Activated CD8-positive, alpha-beta memory T cell treated with anti-CD3 and anti-CD28 coated beads, Interleukin-2, amount 50 U/mL, for 1 hour (primary cell): ENCODE measurements at regions not wholly inside any gene's neighbourhood (a gene's known extent, or its start where the extent isn't known, plus 50 kb on each side); places are given as distances from the start of the nearest gene placed in this dataset.

Source experiments
- DNase-seq: peaks from one replicate; pipeline ENCODE4 v3.0.0-alpha.2; 2020; ENCODE audit errors: extremely low read depth

DNA sequence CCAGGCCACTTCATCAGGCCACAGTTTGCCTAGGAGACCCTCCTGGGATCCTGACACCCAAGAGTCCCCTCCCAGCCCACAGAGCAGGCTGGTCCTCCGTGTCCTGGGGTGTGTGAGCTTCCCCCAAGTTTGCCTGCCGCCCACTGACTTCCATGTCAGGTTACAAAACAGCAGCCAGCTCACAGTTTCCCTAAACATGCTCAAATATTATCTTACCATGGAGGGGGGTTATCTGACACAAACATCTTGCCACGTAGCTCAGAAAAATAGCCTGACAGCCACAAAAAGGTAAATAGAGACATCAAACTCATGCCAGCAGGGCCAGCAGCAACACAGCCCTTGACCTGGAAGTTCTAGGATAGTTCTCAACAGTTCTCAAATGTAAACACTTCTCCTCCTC, 346.5 kb downstream of the TNS1 start:
- DNase-seq: no peak

DNA sequence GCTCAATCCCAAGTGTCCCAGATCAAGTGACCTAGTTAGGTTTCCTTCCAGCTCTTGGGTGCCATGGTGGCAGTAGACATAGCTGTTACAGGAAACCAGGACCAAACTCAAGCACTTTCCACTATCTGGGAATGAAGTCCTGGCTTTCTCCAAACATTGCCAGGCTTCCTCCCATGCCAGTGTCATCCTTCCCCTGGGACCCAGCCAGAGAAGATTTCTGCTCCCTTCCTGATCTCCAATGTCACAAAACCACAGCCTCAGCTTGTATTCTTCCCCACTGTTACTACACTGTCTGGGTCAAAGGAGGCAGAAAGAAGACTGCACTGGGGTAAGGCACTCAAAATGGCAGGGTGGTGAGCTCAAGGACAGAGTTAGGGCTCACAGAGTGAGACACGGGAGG, 347.1 kb downstream of the TNS1 start:
- DNase-seq: no peak

DNA sequence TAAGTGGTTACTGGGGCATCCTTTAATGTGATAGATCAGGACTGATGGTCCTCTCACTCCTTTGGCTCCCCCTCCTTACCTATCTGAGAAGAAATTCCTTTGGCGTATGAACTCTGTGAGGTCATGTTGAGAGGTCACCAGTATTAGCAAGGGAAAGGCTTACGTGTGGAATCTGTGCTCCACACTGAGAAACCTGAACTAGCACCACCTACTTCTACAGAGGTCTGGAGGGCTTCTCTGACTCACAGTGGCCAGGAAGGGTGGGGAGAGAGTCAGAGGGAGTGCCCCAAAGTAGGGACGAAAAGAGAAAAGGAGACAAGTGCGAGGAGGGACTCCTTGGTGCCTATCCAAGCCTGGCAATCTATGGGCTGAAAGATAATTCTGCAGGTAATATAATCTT, 348.6 kb downstream of the TNS1 start:
- DNase-seq: no peak

DNA sequence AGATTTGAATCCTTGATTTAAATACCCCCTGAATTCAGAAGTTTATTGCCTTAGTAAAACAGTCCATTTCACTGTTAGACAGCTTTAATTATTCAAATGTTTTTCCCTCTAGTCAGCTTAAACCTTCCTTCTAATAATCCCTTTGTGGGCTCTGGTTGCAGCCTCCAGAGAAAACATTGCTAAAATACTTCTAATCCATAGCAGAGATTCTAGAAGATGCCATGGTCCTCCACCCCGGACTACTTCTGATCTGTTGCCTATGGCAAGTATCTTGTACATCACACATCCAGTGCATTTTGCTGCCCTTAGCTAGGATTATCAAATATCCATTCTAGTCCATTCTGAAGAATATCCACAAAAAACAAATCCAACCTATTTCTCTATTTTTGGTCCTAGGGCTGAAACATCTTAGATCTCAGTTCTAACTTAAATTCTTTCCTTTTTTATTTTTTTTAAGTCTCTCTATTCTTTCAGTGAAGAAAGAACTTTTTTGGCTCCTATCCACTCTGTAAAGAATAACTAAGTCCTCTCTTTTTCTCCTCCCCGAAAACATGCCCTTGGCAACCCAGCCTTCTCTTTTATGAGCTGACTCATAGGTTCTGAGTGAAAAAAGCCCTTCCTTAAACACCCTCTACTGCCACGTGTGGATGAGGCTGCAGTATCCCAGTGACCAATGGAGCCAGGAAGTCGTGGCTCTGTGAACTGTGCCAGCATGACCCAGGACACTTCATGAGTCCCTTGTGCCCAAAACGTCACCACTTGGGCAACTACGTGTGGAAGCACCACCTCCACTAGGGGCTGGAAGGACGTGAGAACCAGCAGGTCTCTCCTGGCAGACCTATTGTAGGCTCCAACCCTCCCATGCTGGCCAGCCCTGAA, 349.8 kb downstream of the TNS1 start:
- no peak for DNase-seq

DNA sequence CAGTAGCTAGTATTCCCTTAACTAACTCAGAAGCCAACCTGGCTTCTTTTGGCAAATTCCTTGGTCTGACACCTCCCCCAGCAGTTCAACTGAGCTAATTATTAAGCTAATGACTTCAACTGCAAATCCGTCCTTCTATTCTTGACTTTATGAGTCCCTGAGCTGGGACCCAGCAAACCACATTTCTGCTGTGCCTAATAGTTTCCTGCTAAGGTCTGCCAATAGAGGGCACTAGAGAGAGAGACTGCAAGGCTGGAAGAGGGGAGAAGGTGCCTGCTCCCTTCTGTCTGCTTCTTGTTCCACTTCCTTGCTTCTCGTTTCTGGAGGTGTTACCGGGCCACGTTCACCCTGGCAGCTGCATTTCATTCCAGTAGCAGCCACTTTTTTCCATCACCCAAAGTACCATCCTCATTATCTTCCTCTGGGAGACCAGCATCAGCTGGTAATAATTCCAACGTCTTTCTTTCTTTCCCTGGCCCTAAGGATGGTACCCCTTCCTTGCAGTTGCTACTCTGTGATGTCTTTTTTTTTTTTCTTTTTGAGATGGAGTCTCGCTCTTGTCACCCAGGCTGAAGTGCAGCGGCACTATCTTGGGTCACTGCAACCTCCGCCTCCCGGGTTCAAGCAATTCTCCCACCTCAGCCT, 352.0 kb downstream of the TNS1 start:
- peak; percentile 1 for DNase-seq

DNA sequence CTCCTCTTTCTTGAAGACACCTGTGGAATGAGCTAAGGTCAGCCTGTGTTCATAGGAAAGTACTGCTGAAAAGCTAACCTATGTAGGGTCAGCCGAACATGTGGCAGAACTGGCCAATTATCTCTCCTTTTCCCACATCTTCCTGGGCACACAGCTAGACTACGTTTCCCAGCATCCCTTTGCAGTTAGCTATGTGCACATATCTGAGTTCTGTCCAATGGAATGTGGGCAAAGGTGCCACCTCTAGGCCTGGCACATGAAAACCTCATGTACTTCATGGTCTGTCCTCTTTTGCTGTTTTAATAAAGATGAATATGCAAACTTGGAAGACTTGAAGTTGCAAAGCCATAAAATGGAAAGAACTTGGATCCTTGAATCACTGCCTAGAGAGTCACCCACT, 352.6 kb downstream of the TNS1 start:
- no peak for DNase-seq

DNA sequence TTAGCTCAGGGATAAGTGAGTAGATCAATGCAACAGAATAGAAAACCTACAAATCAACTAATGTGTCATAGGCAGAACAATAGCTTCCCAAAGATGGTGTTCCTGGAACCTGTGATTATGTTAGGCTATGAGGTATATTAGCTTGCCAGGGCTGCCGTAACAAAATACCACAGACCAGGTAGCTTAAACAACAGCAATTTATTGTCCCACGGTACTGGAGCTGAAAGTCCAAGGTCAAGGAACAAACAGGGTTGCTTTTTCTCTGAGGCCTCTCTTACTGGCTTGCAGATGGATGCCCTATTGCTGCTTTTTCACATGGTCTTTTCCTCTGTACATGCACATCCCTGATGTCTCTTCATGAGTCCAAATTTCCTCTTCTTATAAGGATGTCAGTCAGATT, 354.9 kb downstream of the TNS1 start:
- no peak for DNase-seq

DNA sequence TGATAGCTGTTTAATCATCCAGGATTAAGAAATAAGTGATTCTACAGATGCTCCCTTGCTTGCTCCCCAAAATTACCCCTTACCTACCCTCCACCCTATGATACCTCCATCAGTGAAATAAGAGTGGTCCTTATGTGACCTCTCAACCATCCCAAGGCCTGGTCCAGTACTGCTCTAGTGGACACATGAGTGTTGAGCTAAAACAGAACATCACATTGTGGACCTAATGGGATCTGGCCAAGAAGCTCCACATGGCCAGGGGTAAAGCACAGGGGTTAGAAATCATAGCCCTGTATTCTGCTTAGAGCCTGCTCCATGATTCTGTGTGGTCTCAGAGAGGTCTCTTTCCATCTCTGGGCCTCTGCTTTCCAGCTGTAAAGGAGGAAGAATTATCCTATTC, 355.6 kb downstream of the TNS1 start:
- DNase-seq: no peak

DNA sequence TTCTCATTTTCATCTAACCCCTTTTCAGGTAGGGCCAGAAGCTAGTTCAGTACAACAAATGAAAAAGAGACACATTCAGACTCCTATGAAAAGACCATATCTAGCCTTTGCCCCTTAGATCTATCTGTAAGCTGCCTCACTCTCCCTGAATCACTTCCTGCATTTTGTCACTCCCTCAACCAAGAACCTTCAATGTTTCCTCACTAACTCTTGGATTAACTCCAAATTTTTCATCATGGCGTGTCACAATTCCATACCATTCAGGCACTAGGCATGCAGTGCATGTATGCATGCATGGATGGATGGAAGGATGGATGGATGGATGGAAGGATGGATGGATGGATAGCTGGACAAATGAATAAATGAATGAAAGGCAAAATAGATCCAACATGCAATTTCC, 356.9 kb downstream of the TNS1 start:
- DNase-seq: no peak

DNA sequence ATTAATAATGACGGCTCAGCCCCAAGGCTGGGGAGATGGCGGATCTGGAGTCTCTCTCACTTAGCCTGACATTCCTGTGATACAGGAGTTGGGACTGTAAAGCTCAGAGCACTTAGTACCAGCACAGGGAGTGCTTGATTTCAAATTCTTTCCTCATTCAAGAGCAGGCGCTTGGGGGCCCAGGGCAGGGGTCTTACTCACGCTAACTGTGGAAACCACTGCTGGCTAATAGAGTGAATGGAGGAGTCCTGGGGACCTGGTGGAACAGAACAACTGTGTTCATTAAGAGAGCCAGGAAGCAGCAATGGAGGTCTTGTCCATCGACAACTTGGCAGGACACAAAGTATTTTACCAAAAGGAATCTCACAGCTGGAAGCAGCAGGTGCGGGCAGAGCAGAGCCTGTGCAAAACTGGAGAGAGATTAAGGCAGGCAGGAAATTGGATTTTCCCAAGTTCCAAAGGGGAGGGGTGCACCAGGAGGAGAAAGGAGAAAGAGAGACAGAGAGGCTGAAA, 358.9 kb downstream of the TNS1 start:
- no peak for DNase-seq

DNA sequence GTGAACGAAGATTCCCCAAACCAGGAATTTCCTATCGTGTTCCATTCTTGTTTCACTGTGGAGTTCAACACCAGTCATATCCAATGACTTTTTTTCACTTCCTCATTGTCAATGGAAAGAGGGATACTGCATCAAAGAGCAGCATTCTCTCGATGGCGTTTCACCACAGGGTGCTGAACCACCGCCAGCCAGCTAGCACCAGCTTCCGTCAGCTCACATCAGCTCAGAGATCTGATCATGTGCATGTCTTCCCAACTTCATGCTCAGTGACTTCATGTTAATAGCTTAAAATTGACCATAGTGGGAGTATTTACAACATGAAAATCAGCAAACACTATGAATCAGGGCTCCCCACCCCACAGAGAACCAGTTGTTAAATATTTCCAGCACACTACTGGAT, 359.9 kb downstream of the TNS1 start:
- DNase-seq: no peak

DNA sequence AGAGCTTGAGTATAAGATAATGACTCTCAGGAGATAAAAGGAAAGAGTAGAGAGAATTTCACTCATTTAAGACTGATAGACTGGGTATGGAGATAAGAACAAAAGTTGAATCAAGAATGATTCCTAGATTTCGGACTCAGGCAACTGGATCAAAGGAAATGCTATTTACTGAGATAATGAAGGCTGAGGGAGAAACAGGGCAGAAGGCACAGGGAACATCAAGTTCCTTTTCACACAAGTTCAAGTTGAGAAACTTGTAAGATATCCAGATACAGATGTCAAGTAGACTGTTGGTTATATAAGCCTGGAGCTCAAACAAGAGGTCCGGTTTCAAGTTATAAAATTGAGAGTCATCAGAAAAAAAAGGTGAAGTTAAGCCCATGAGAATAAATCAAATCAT, 360.8 kb downstream of the TNS1 start:
- DNase-seq: no peak

DNA sequence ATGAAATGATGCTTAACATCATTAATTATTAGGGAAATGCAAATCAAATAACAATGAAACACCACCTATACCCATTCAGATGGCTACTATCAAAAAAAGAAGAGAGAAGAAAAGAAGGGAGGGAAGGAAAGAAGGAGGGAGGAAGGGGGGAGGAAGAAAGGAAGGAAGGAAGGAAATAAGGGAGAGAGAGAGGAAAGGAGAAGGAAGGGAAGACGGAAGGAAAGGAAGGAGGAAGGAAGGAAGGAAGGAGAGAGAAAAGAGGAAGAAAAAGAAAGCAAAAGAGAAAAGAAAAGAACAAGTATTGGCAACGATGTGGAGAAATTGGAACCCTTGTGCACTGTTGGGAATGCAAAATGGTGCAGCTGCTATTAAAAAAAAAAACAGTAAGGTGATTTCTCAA, 363.3 kb downstream of the TNS1 start:
- DNase-seq: no peak

DNA sequence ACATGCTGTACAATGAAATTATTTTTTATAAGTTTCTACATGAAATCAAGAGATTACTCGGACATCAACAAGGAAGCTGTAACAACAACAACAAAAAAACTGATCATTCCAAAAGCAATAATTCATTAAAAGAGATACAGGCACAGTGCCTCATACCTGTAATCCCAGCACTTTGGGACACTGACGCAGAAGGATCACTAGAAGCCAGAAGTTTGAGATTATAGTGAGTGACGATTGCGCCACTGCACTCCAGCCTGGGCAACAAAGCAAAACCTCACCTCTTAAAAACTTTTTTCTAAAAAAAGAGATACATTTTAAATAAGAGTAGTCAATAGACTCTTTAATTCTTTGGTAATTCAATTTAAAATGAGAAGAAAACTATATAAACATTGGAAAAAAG, 364.3 kb downstream of the TNS1 start:
- no peak for DNase-seq

DNA sequence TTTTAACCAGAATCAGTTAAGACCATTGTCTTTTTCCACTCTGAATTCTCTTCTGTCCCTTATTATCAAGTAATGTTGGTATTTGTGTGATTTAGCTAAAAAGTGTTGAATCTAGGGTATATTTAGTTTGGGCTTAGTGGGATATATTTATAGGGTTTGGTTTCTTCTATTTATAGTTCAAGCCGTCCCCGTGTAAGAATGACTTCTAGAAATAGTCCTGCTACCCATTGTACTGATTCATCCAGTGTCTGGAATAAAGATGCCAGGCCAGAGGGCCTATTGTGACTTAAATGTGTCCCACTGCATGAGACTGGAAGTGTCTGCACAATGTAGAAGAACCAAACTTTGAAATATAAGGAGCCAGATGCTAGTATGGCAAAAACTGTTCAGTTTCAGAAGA, 364.8 kb downstream of the TNS1 start:
- no peak for DNase-seq

DNA sequence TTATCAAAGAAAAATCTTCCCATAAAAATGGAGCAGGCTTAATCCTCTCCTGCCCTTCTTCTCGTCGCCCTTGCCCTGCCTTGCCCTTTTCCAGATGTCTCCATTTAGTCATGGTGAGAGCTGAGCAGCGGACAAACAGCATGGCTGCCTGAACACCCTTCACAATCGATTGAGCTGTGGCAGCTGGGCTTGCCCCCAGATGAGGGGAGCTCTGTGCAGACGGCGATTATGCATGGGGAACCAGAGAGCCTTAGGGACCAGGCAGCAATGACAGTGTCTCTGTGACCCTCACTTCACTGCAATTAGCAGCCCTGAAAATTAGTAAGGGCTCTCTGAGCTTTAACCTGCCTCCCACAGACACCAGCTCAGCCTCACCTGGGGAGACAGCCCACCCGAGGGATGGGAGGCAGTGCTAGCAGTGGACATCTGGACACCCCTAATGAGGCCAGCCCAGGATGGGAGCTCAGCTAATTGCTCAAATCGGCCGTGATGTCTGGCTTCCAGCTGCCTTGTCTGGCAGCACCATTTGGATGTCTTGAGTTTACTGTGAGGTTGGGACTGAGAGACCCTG, 365.7 kb downstream of the TNS1 start:
- no peak for DNase-seq

DNA sequence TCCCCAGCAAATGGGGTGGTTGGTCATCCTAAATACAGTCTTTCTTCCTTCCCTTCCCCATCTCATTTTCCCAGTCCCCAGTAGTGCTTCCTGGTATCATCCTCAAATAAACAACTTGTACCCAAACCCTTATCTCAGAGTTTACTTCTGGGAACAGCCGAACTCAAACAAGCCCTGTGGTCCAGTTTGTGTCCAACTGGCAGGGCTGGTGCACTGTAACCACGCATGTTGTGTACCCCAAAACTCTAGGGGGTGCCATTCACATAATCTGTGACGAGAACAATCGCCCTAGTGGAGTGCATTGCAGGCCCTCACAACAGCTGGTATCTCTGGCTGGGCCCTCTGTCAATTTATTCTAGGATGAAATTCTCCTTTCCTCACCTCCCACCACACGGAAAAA, 366.2 kb downstream of the TNS1 start:
- DNase-seq: no peak

DNA sequence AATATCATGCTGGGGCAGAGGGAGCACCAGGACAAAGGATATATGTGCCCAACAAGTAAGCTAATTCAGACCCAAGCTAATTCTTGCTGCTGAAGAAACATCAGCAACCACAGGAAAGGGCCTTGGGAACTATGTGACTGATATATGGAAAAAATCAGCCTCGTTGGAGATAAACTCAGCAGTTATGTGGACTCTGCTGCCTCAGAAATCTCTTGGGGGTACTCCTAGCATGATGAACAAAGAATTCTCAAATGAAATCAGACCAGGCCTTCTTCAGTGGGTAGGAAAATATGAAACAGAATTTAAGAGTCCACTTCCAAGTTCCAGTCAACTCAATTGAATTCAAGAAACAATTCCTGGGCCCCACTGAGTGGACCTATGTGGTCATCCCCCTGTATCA, 367.9 kb downstream of the TNS1 start:
- no peak for DNase-seq

DNA sequence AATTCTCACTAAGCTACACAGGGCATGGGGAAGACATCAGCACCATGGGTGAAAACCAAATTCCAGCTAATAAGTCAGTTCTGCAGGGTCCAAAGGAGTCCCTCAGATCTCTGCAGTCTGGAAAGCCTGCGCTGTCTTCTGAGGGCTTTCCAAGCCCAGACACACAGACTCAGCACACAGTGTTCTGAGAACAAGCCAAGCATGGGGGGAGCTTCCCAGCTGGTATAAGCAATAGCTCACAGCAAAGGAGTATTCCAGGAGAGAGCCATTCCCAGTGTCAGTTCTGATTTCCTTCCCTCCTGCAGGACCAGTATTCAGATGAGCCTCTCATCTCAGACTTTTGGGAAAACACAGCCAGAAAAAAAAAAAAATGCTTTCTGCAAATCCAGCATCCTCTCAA, 370.8 kb downstream of the TNS1 start:
- no peak for DNase-seq

DNA sequence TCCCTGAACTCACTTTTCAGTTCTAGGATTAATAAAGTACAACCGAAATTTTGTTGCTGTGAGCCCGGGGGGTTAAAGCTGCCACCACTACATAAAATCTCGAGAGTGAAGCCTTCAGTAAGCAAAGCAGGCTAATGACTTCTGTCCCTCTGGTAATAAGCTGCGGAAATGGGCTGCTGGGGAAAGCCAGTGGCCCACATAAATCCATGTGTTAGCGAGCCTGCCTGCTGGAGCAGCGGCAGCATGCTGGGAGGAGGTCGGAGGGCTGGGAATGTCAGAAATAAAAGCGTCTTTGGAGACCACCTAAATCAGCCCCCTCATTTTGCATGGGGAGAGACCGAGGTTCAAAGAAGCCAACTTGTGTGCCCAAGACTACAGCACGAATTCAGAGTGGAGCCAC, 371.7 kb downstream of the TNS1 start:
- DNase-seq: no peak

DNA sequence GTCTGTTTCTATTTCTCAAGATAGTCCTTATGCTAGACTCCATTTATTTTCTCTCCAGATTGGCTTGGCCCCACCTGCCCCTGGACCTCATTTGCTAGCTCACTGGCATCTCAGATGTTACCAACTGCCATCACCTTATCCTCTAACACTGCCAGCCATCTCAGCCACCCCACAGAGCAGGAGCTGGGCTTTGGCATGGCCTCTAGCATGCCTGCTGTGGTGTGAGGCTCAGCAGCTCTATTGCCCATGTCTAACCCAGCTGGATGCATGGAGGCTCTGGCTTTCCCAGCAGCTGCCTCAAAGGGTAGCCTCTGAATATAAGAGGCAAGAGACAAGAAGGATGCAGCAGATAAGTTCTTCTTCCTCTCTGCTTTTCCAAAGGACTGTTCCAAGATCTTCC, 373.4 kb downstream of the TNS1 start:
- DNase-seq: no peak

DNA sequence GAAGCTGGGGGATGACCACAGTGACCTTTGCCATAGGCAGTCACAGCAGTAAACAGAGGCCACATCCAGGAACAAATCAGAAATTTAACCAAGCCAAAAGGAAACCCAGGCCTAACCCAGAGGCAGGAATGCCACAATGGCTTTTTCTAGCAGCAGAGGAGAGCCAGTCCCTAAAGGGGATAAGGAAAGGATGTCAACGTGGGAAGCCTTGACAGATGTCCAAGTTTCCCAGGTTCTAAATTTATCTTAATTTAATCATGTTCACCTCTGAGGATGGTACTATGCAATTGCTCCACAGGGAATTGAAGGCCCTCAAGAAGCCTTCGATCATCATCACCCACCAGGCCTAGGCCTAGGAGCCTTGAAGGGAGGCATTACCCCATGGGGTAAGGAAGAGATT, 374.7 kb downstream of the TNS1 start:
- no peak for DNase-seq

DNA sequence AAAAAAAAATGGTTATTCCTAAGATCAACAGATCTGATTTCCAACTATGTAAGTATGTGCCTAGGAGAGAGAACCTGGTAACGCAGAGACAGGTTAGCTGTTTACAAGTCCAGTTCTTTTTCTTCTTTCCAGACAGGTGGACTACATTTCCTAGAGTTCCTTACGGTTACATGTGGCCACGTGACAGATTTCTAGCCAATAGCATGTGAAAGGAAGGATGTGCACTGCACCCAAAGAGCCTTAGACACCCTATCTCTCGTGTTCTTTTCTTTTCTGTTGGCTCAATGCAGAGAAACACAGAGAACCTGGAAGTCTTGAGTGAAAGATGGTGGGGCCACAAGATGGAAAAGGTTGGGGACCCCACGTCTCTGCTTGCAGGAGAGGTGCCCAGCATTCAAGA, 375.9 kb downstream of the TNS1 start:
- no peak for DNase-seq
